ENCODE measurements at regions not wholly inside any gene's neighbourhood (a gene's known extent, or its start where the extent isn't known, plus 50 kb on each side); places are given as distances from the start of the nearest gene placed in this dataset.

DNA sequence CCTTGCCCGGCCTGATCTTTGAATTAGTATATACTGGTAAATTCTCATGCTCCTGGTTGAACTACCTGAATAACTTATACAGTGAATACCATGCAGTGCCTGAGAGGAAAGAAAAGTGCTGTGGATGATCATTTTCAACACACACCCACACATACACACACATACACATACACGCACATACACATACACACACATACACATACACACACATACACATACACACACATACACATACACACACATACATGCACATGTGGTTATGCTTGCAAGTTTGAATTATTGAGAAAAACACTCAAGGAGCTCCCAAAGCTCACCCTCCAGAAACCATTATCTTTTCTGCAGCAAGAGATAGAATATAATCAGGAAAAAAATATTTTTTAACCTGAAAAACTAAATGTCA, 366.9 kb upstream of the RASGEF1B start:
- Histone ChIP-seq H3K27me3 (ENCODE audit: control insufficient read depth, insufficient read depth, low read length) (no peaks in the 10 kb centered on the region), H3K4me3 (ENCODE audit: low read length) (no peak overlapping the region), H3K9me3 (ENCODE audit: control insufficient read depth, low read depth, low read length) (no peaks in the 10 kb centered on the region), H3K27ac (ENCODE audit: low read length) (no peak overlapping the region), H3K36me3 (ENCODE audit: control insufficient read depth, insufficient read depth, low read length) (no peaks in the 10 kb centered on the region), H3K4me1 (ENCODE audit: control insufficient read depth, insufficient read depth, low read length) (no peaks in the 10 kb centered on the region)
- WGBS (ENCODE audit: insufficient coverage, low lambda C conversion rate), result no CpG with 5 or more reads among the region's 2 CpGs
- no peak for DNase-seq

DNA sequence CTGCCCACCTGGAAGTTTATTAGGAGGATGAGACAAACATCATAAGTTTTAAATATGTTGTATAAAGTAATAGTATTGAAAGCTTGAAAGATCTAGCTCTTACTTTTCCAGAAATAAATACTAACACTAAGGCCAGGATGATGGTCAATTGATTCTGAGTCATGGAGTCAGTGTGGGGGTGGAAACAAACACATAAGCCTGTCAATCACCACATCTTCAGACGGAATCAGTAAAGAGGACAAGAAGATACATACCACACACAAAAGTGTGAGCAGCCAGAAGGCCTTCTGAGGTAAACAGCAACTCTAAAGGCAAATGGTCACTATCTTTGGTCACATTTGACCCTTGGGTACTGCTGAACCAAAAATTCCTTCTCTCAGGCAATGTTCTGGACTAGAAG, 365.0 kb upstream of the RASGEF1B start:
- no peaks in the 10 kb centered on the region for H3K4me1 ChIP-seq (ENCODE audit: control insufficient read depth, insufficient read depth, low read length)
- H3K9me3 ChIP-seq (ENCODE audit: control insufficient read depth, low read depth, low read length), result no peaks in the 10 kb centered on the region
- H3K27me3 ChIP-seq (ENCODE audit: control insufficient read depth, insufficient read depth, low read length), result no peaks in the 10 kb centered on the region
- no peak overlapping the region for H3K27ac ChIP-seq (ENCODE audit: low read length)
- no CpG with 5 or more reads among the region's 1 CpG for WGBS (ENCODE audit: insufficient coverage, low lambda C conversion rate)
- H3K4me3 ChIP-seq (ENCODE audit: low read length), result no peak overlapping the region
- no peak for DNase-seq
- no peaks in the 10 kb centered on the region for H3K36me3 ChIP-seq (ENCODE audit: control insufficient read depth, insufficient read depth, low read length)

DNA sequence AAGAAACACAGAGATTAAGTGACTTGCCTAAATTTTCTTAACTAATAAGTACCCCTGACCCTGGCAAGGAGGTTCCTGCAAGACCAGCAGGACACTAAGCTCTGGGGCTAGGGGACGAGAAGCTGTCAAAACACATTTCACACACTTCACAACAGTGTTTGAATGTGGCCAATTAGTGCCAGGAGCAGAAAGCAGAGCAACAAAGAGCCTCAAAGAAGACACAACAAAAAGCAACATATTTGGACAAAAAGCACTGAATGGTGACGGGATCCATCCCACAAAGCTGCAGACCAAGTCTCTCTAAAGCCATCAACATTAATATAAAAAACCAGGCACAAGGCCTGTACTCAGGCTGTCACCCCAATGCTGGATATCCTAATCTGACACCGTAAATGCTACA, 361.9 kb upstream of the RASGEF1B start:
- H3K4me1 ChIP-seq (ENCODE audit: control insufficient read depth, insufficient read depth, low read length), result no peaks in the 10 kb centered on the region
- H3K9me3 ChIP-seq (ENCODE audit: control insufficient read depth, low read depth, low read length), result no peaks in the 10 kb centered on the region
- no peak overlapping the region for H3K27ac ChIP-seq (ENCODE audit: low read length)
- no peaks in the 10 kb centered on the region for H3K27me3 ChIP-seq (ENCODE audit: control insufficient read depth, insufficient read depth, low read length)
- no peaks in the 10 kb centered on the region for H3K36me3 ChIP-seq (ENCODE audit: control insufficient read depth, insufficient read depth, low read length)
- no CpG with 5 or more reads among the region's 3 CpGs for WGBS (ENCODE audit: insufficient coverage, low lambda C conversion rate)
- DNase-seq, result no peak
- no peak overlapping the region for H3K4me3 ChIP-seq (ENCODE audit: low read length)

DNA sequence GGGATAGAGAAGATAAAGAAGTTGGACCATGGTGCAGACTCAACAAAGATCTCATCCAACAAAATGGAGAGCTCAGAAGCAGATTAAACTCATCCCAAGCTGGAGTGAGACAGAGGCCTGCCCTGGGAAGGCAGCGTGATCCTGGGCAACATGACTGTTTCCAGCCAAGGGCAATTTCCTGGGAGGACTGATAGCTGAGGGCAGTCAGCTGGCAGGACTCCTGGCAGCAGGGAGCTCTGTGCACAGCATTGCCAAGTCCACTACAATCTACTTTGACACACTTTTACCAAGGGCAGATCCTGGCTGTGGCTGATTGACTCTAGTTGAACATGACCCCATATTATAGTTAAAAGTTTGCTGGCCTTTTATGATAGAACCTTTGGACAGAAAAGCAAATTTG, 357.3 kb upstream of the RASGEF1B start:
- Histone ChIP-seq H3K36me3 (ENCODE audit: control insufficient read depth, insufficient read depth, low read length) (no peaks in the 10 kb centered on the region), H3K4me3 (ENCODE audit: low read length) (no peak overlapping the region), H3K27me3 (ENCODE audit: control insufficient read depth, insufficient read depth, low read length) (no peaks in the 10 kb centered on the region), H3K27ac (ENCODE audit: low read length) (no peak overlapping the region), H3K4me1 (ENCODE audit: control insufficient read depth, insufficient read depth, low read length) (no peaks in the 10 kb centered on the region), H3K9me3 (ENCODE audit: control insufficient read depth, low read depth, low read length) (no peaks in the 10 kb centered on the region)
- DNase-seq, result no peak
- no CpG with 5 or more reads among the region's 1 CpG for WGBS (ENCODE audit: insufficient coverage, low lambda C conversion rate)

DNA sequence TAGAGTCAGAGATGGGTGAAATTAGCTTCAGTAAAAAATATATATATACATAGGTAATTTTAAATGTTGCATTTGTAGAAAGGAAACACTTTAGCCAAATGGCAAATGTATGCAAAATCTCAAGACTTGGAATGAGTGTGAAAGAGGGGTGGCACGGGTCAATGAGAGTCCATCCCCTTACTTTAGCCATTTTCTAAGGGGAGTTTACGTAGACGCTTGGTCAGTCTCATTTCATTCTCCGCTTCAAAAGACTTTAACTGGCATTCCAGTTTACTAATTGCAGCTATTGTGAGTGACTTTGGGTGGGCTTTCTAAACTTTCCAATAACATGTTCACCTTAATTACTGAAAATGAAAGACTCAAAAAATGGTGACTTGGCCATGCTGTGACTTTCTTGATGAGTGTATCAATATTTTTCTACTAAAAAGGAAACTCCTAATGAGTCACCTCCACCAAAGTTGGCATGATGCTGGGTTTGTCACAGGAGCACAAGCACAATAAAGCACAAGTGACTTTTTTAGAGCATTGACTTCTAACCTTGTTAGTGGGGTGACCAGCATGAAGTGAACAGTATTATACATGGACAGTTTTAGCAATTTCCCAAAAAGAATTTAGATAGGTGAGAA, 356.0 kb upstream of the RASGEF1B start:
- no peaks in the 10 kb centered on the region for H3K27me3 ChIP-seq (ENCODE audit: control insufficient read depth, insufficient read depth, low read length)
- no CpG with 5 or more reads among the region's 4 CpGs for WGBS (ENCODE audit: insufficient coverage, low lambda C conversion rate)
- DNase-seq, result no peak
- H3K27ac ChIP-seq (ENCODE audit: low read length), result no peak overlapping the region
- no peaks in the 10 kb centered on the region for H3K4me1 ChIP-seq (ENCODE audit: control insufficient read depth, insufficient read depth, low read length)
- no peaks in the 10 kb centered on the region for H3K36me3 ChIP-seq (ENCODE audit: control insufficient read depth, insufficient read depth, low read length)
- H3K4me3 ChIP-seq (ENCODE audit: low read length), result no peak overlapping the region
- H3K9me3 ChIP-seq (ENCODE audit: control insufficient read depth, low read depth, low read length), result no peaks in the 10 kb centered on the region

DNA sequence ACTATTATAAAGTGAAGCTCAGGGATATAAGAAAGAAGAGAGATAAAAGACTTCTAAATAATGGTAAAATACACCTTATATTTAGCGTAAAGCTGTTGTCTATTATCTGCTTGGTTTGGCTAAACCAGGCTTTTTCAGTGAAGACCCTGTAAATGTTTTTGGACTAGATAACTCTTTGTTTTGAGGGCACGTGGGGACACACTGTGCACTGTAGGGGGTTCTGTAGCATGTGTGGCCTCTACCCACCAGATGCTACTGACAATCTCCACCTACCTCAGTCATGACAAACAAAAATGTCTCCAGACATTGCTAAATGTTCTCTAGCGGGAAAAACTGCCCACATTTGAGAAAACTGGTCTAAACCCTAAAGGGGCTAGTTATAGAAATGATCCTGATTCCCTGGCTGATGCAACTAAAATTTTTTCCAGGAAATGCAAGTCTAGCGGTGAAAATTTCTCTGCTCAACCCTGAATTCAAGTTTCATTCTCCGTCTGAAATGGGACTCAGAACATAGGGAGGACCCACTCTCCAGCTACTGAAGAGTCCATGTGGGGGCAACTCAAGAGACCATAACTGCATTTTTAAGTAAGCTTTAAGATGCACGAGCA, 355.2 kb upstream of the RASGEF1B start:
- H3K27ac ChIP-seq (ENCODE audit: low read length), result no peak overlapping the region
- no peak overlapping the region for H3K4me3 ChIP-seq (ENCODE audit: low read length)
- H3K27me3 ChIP-seq (ENCODE audit: control insufficient read depth, insufficient read depth, low read length), result no peaks in the 10 kb centered on the region
- no peaks in the 10 kb centered on the region for H3K36me3 ChIP-seq (ENCODE audit: control insufficient read depth, insufficient read depth, low read length)
- H3K4me1 ChIP-seq (ENCODE audit: control insufficient read depth, insufficient read depth, low read length), result no peaks in the 10 kb centered on the region
- no peaks in the 10 kb centered on the region for H3K9me3 ChIP-seq (ENCODE audit: control insufficient read depth, low read depth, low read length)
- WGBS (ENCODE audit: insufficient coverage, low lambda C conversion rate), result 100% methylated on average over 1 of the region's 6 CpGs
- DNase-seq, result no peak

DNA sequence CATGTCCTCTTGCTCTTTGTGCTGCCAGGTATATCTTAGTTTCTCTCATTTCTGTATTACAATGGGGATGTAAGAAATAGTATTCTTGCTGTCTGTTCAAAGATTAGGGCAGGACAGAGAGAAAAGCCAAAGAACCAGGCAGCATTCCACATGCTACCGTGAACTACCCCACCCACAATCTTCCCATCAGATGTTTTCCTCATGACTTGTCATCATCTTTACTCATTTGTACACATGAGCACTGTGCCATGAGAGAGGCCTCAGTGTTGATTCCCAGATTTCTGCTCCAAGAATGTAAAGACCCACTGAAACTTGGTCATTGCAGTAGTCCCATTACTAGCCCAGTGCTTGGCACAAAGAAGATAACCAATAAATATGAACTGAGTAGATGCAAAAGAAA, 354.6 kb upstream of the RASGEF1B start:
- Histone ChIP-seq H3K27me3 (ENCODE audit: control insufficient read depth, insufficient read depth, low read length) (no peaks in the 10 kb centered on the region), H3K36me3 (ENCODE audit: control insufficient read depth, insufficient read depth, low read length) (no peaks in the 10 kb centered on the region), H3K27ac (ENCODE audit: low read length) (no peak overlapping the region), H3K9me3 (ENCODE audit: control insufficient read depth, low read depth, low read length) (no peaks in the 10 kb centered on the region), H3K4me1 (ENCODE audit: control insufficient read depth, insufficient read depth, low read length) (no peaks in the 10 kb centered on the region), H3K4me3 (ENCODE audit: low read length) (no peak overlapping the region)
- WGBS (ENCODE audit: insufficient coverage, low lambda C conversion rate), result no CpG with 5 or more reads among the region's 1 CpG
- DNase-seq, result no peak

DNA sequence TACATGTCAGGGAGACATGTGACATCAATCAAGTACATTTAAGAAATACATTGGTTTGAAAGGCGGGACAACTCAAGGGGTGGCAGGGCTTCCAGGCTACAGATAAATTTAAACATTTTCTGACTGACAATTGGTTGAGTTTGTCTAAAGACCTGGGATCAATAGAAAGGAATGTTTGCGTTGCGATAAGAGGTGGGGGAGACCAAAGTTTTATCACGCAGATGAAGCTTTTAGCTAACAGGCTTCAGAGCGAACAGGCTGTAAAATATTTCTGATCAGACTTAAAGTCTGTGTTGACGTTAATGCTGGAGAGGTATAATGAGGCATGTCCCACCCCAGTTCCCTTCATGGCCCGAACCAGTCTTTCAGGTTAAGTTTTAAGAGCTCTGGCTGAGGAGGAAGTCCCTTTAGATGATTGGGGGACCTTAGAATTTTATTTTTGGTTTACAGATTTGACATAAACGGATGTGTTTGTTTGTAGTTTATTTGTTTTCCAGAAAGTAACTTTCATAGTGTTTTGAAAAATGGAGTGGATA, 346.7 kb upstream of the RASGEF1B start:
- Histone ChIP-seq H3K36me3 (ENCODE audit: control insufficient read depth, insufficient read depth, low read length) (no peaks in the 10 kb centered on the region), H3K27ac (ENCODE audit: low read length) (no peak overlapping the region), H3K4me3 (ENCODE audit: low read length) (no peak overlapping the region), H3K4me1 (ENCODE audit: control insufficient read depth, insufficient read depth, low read length) (no peaks in the 10 kb centered on the region), H3K27me3 (ENCODE audit: control insufficient read depth, insufficient read depth, low read length) (no peaks in the 10 kb centered on the region), H3K9me3 (ENCODE audit: control insufficient read depth, low read depth, low read length) (no peaks in the 10 kb centered on the region)
- peak in 1 of 2 donors; percentile 48 for DNase-seq
- 33% methylated on average over 1 of the region's 8 CpGs for WGBS (ENCODE audit: insufficient coverage, low lambda C conversion rate)

DNA sequence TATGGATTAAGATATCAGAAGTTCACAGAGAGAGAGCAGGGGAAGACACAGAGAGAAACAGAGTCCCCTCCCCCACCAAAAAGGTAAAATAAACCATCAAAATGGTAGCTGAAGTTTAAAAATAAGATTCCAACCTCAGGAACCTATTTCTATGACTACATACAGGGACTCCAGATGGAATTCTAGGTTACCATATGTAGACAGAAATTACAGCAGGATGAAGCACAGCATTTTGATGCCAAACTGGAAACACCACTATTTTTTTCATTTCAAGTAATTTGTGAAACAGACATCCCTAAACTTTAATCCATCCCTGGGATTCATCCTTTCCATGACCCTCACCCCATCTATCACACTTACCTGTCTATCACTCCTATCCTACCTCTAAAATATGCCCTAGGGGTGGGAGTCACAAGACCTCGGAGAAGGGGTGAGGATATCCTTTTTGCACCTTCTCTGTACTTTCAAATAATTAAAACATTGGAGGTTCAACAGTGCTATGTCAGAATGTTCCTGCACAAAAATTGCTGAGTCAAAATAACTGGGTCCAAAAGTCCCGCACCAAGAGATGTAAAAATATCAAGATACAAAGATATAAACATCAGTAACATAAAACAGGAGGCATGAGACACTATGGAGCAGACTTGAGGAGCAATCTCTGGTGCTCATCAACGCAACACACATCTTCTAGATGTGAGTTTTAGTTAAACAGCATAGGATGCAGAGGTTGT, 344.5 kb upstream of the RASGEF1B start:
- Histone ChIP-seq H3K4me1 (ENCODE audit: control insufficient read depth, insufficient read depth, low read length) (no peaks in the 10 kb centered on the region), H3K27me3 (ENCODE audit: control insufficient read depth, insufficient read depth, low read length) (no peaks in the 10 kb centered on the region), H3K27ac (ENCODE audit: low read length) (no peak overlapping the region), H3K9me3 (ENCODE audit: control insufficient read depth, low read depth, low read length) (no peaks in the 10 kb centered on the region), H3K36me3 (ENCODE audit: control insufficient read depth, insufficient read depth, low read length) (no peaks in the 10 kb centered on the region), H3K4me3 (ENCODE audit: low read length) (no peak overlapping the region)
- WGBS (ENCODE audit: insufficient coverage, low lambda C conversion rate), result 90% methylated on average over 2 of the region's 3 CpGs
- DNase-seq, result no peak

DNA sequence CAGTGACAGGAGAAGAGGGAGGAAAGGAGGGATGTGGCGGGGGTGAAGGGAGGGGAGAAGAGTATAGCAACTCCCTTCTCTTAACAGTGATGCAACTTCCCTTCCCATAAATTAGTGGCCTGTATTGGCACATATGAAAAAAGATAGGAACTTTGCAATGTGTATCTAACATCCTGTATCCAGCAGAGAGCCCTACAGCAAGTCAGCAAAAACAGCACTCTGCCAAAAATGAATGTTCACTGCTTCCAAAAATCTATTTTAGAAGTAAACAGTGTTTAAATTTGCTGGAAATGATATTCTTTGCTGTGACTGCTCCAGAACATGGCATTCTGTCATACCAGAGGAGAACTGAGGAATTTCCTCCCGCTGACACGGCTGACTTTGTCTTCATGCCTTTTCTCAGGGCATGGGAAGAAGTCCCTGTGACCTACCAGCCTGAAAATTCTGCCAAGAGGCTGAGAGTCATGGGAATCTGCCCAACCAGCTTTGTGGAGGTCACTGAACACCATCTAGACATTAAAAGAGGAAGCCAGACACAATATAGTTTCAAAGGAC, 343.4 kb upstream of the RASGEF1B start:
- DNase-seq, result peak in 1 of 2 donors; percentile 9
- no peak overlapping the region for H3K4me3 ChIP-seq (ENCODE audit: low read length)
- no peaks in the 10 kb centered on the region for H3K27me3 ChIP-seq (ENCODE audit: control insufficient read depth, insufficient read depth, low read length)
- H3K4me1 ChIP-seq (ENCODE audit: control insufficient read depth, insufficient read depth, low read length), result no peaks in the 10 kb centered on the region
- H3K36me3 ChIP-seq (ENCODE audit: control insufficient read depth, insufficient read depth, low read length), result no peaks in the 10 kb centered on the region
- H3K9me3 ChIP-seq (ENCODE audit: control insufficient read depth, low read depth, low read length), result no peaks in the 10 kb centered on the region
- no CpG with 5 or more reads among the region's 3 CpGs for WGBS (ENCODE audit: insufficient coverage, low lambda C conversion rate)
- no peak overlapping the region for H3K27ac ChIP-seq (ENCODE audit: low read length)
